ENCODE measurements at regions not wholly inside any gene's neighbourhood (a gene's known extent, or its start where the extent isn't known, plus 50 kb on each side); places are given as distances from the start of the nearest gene placed in this dataset.

DNA sequence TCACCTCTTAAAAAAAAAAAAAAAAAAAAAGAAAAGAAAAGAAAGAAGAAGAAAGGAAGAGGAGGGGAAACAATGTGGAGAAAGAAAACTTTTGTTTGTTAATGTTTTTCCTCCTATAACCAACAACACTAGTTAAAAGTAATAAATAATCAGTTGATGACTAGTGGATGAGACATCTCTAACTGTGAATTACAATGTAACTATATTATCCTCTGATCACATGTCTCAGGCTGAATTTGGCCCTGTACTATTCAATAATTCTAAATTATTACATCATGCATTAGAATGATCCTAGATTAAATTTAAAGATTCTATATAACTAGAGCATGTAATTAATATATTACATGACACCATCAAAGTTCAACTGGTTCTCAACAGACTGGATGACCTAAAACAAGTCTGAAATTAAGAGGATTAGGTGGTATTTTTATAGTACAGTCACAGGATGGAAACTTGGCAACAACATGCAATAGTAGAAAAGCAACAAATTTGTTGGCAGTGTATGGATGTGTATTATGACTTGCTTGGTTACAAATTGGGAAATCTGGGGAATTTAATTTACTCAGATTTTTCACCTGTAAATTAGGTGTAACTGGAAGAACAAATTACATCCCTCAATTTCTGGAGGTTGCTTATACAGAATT is 269.3 kb upstream of the SETBP1 start:
- DNase-seq = no peak
- intact Hi-C loops (cut with micrococcal nuclease; ENCODE audit: unreplicated experiment) = no loop called here
- BruUV-seq (replicated peaks) = no TSS peak
- TF ChIP-seq, protein P1, sequence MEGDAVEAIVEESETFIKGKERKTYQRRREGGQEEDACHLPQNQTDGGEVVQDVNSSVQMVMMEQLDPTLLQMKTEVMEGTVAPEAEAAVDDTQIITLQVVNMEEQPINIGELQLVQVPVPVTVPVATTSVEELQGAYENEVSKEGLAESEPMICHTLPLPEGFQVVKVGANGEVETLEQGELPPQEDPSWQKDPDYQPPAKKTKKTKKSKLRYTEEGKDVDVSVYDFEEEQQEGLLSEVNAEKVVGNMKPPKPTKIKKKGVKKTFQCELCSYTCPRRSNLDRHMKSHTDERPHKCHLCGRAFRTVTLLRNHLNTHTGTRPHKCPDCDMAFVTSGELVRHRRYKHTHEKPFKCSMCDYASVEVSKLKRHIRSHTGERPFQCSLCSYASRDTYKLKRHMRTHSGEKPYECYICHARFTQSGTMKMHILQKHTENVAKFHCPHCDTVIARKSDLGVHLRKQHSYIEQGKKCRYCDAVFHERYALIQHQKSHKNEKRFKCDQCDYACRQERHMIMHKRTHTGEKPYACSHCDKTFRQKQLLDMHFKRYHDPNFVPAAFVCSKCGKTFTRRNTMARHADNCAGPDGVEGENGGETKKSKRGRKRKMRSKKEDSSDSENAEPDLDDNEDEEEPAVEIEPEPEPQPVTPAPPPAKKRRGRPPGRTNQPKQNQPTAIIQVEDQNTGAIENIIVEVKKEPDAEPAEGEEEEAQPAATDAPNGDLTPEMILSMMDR (IDR thresholded peaks at IDR 0.05; ENCODE audit: unreplicated experiment) = no peak
- Mint-ChIP-seq H3K4me3 (ENCODE audit: low read depth, unreplicated experiment) (no peak overlapping the region), H3K36me3 (ENCODE audit: insufficient read depth, unreplicated experiment) (no peaks in the 10 kb centered on the region), H3K27ac (ENCODE audit: unreplicated experiment) (no peak overlapping the region), H3K4me1 (ENCODE audit: low read depth, unreplicated experiment) (no peaks in the 10 kb centered on the region), H3K9me3 (ENCODE audit: low read depth, unreplicated experiment) (no peaks in the 10 kb centered on the region), H3K27me3 (ENCODE audit: unreplicated experiment) (no peaks in the 10 kb centered on the region)
- CTCF ChIA-PET = no interaction called here

DNA sequence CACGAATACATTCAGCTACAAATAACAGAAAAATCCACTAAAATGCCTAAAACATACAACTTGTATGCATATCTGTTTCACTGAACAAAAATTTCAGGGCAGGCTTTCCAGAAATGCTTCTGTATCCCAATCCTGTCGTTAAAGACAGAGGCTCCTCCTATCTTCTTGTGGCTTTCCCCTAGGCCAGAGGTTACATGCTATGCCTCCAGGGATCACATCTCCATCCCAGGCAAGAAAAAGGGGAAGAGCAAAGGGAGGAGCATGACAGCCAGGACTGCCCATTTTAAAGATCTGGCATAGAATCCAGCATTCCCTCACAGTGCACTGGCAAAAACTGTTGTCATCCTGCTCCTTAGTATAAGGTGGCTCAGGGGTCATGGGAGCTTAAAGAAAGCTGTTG is 268.7 kb upstream of the SETBP1 start:
- CTCF ChIA-PET = interaction anchor here (1.3 kb wide), 1 partner anchor 13 kb away, joined by 3 read pairs; no protein-coding TSS in a partner anchor
- no peaks in the 10 kb centered on the region for H3K4me1 Mint-ChIP-seq (ENCODE audit: low read depth, unreplicated experiment)
- TF ChIP-seq, protein P1 (IDR thresholded peaks at IDR 0.05; ENCODE audit: unreplicated experiment) = no peak
- BruUV-seq (replicated peaks) = no TSS peak
- H3K9me3 Mint-ChIP-seq (ENCODE audit: low read depth, unreplicated experiment) = no peaks in the 10 kb centered on the region
- H3K27me3 Mint-ChIP-seq (ENCODE audit: unreplicated experiment) = no peaks in the 10 kb centered on the region
- no peak for DNase-seq
- H3K27ac Mint-ChIP-seq (ENCODE audit: unreplicated experiment) = no peak overlapping the region
- intact Hi-C loops (cut with micrococcal nuclease; ENCODE audit: unreplicated experiment) = no loop called here
- H3K4me3 Mint-ChIP-seq (ENCODE audit: low read depth, unreplicated experiment) = no peak overlapping the region
- no peaks in the 10 kb centered on the region for H3K36me3 Mint-ChIP-seq (ENCODE audit: insufficient read depth, unreplicated experiment)

DNA sequence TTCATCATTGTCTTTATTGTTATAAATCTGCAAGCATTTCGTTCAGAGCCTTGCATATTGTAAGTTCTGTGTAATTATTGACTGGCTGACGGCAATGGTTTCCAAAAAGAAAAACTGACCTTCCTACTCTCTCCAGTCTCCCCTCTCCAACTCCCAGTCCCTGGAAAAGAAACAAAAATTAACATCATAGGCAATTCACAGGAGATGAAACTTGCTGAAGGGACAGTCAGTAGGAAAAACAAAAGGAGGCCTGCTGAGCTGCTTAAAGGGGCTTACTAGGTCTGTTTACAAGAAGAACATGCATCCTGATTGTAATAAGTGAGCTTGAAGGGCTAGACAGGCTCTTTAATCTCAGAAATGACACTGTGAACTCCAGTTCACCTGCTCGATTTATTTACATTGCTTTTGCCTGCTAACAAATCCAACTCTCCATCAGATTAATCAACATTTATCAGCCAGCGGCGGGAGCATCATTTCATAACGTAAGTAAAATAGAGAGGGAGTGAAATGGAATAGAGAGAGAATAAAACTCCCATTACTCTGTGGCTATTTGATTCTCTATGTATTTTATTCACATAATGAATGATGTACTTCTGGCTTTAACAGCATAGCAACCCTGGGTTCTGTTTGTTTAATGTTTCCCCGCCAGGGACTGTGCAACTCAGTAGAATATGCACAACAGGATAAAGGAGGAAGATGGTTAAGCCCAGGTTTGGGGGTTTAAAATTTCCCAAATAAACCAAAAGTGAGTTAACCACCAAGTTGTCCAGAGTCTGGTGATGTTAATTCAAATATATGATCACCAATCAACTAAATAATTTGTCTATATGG is 256.7 kb upstream of the SETBP1 start:
- intact Hi-C loops (cut with micrococcal nuclease; ENCODE audit: unreplicated experiment) = no loop called here
- no peak overlapping the region for H3K4me3 Mint-ChIP-seq (ENCODE audit: low read depth, unreplicated experiment)
- DNase-seq = no peak
- H3K27me3 Mint-ChIP-seq (ENCODE audit: unreplicated experiment) = no peaks in the 10 kb centered on the region
- no peaks in the 10 kb centered on the region for H3K4me1 Mint-ChIP-seq (ENCODE audit: low read depth, unreplicated experiment)
- no TSS peak for BruUV-seq (replicated peaks)
- H3K9me3 Mint-ChIP-seq (ENCODE audit: low read depth, unreplicated experiment) = peaks cover 5% of the 10 kb centered on the region
- H3K27ac Mint-ChIP-seq (ENCODE audit: unreplicated experiment) = no peak overlapping the region
- CTCF ChIA-PET = interaction anchor here (1.2 kb wide), 1 partner anchor 11 kb away, joined by 3 read pairs; no protein-coding TSS in a partner anchor
- no peaks in the 10 kb centered on the region for H3K36me3 Mint-ChIP-seq (ENCODE audit: insufficient read depth, unreplicated experiment)
- TF ChIP-seq, protein P1 (IDR thresholded peaks at IDR 0.05; ENCODE audit: unreplicated experiment) = no peak

DNA sequence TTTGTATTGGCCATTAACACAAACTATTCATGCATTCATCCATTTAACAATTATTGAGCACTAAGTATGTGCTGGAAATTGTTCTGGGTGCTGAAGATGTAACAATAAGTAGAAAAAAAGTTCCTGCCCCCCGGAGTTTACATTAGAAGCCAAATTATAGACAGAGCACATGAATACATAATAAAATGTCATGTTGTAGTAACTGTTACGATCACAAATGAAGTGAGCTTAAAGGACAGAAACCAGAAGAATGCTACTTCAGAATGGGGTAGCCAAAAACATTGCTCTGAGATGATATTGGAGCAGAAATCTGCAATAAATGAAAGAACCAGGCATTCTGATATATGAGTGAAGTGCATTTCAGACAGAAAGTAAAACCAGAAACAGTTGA is 256.0 kb upstream of the SETBP1 start:
- DNase-seq = no peak
- CTCF ChIA-PET = interaction anchor here (1.2 kb wide), 1 partner anchor 12 kb away, joined by 3 read pairs; no protein-coding TSS in a partner anchor
- TF ChIP-seq, protein P1 (IDR thresholded peaks at IDR 0.05; ENCODE audit: unreplicated experiment) = no peak
- BruUV-seq (replicated peaks) = no TSS peak
- no peak overlapping the region for H3K4me3 Mint-ChIP-seq (ENCODE audit: low read depth, unreplicated experiment)
- no peaks in the 10 kb centered on the region for H3K27me3 Mint-ChIP-seq (ENCODE audit: unreplicated experiment)
- no peaks in the 10 kb centered on the region for H3K4me1 Mint-ChIP-seq (ENCODE audit: low read depth, unreplicated experiment)
- peaks cover 5% of the 10 kb centered on the region for H3K9me3 Mint-ChIP-seq (ENCODE audit: low read depth, unreplicated experiment)
- no peak overlapping the region for H3K27ac Mint-ChIP-seq (ENCODE audit: unreplicated experiment)
- intact Hi-C loops (cut with micrococcal nuclease; ENCODE audit: unreplicated experiment) = no loop called here
- no peaks in the 10 kb centered on the region for H3K36me3 Mint-ChIP-seq (ENCODE audit: insufficient read depth, unreplicated experiment)
